ENCODE measurements at regions not wholly inside any gene's neighbourhood (a gene's known extent, or its start where the extent isn't known, plus 50 kb on each side); places are given as distances from the start of the nearest gene placed in this dataset.

DNA sequence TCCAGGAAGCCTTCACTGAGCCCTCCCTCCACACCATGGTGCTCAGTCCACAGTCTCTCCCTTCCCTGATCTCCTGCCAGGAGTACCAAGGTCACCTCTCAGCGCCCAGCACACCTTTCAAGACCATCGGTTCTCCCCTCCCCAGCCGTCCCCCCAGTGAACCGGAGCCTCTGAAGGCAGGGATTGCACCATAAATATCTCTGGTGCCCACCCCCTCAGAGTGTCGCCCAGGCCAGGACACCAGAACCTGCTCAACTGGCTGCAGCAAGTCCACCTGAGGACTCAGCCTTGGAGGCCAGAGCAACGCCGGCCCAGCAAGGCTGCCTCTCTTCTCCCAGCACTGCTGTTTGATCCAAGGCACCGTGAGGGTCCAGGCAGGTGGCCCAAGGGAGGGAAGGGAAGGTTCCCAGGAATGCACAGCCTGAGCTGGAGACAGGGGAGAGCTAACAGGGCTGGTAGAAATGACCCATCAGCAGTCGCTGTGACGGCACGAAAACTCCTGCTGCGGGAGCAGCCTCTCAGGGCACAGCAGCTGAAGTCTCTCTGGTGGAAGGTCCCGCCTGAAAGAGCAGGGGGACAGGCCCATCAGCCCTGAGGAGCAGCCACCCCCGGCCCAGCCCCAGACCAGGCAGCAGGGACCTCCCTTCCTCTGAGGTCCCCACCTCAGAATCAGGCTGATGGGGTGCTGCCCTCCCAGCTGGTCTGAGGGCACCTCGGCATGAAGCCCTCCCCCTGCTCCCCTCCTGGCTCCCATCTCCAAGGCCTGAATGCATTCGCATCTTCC, 80.3 kb downstream of the BUD13 start:
- Histone ChIP-seq H3K36me3 (ENCODE audit: insufficient read depth, low read length) (no peaks in the 10 kb centered on the region), H3K9me3 (ENCODE audit: low read length) (no peaks in the 10 kb centered on the region), H3K9me2 (ENCODE audit: low read depth, low read length) (no peaks in the 10 kb centered on the region), H3K79me2 (ENCODE audit: insufficient read depth, low read length) (no peaks in the 10 kb centered on the region), H3K4me3 (ENCODE audit: low read depth, low read length, poor library complexity, severe bottlenecking) (no peak overlapping the region), H3F3A (ENCODE audit: insufficient read depth, low read length) (no peaks in the 10 kb centered on the region), H2AFZ (ENCODE audit: low read length) (no peak overlapping the region), H3K4me2 (ENCODE audit: low read length) (no peak overlapping the region), H3K4me1 (ENCODE audit: insufficient read depth, low read length, severe bottlenecking) (no peaks in the 10 kb centered on the region), H3K27me3 (ENCODE audit: insufficient read depth, low read length) (no peaks in the 10 kb centered on the region), H4K20me1 (ENCODE audit: insufficient read depth, low read length) (no peaks in the 10 kb centered on the region), H3K9ac (ENCODE audit: low read length) (no peak overlapping the region), H3K27ac (ENCODE audit: low read depth, low read length, poor library complexity, severe bottlenecking) (no peak overlapping the region)
- TF ChIP-seq, protein P1, sequence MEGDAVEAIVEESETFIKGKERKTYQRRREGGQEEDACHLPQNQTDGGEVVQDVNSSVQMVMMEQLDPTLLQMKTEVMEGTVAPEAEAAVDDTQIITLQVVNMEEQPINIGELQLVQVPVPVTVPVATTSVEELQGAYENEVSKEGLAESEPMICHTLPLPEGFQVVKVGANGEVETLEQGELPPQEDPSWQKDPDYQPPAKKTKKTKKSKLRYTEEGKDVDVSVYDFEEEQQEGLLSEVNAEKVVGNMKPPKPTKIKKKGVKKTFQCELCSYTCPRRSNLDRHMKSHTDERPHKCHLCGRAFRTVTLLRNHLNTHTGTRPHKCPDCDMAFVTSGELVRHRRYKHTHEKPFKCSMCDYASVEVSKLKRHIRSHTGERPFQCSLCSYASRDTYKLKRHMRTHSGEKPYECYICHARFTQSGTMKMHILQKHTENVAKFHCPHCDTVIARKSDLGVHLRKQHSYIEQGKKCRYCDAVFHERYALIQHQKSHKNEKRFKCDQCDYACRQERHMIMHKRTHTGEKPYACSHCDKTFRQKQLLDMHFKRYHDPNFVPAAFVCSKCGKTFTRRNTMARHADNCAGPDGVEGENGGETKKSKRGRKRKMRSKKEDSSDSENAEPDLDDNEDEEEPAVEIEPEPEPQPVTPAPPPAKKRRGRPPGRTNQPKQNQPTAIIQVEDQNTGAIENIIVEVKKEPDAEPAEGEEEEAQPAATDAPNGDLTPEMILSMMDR (IDR thresholded peaks at IDR 0.05; ENCODE audit: low read length): no peak
- no peak for TF ChIP-seq EZH2 (IDR thresholded peaks at IDR 0.05; ENCODE audit: borderline replicate concordance, low read length)

DNA sequence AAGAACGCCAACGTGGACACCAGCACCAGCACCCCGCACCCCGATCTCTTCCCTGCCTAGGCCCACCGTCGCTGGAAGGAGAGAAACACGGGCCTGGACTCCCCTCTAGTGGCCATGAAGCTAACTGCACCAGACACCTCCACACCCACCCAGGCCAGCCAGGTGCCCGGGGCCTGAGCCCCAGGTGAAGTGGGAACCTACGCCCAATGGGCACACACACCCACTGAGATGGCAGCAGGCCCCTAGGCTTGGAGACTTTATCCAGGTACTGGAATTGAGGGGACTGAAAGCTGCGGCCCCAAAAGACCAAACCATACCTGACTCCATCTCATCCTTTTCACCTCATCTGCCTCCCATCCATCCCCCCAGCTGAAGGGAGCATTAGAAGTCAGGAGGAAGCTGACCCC, 81.0 kb downstream of the BUD13 start:
- no peak for TF ChIP-seq EZH2 (IDR thresholded peaks at IDR 0.05; ENCODE audit: borderline replicate concordance, low read length)
- TF ChIP-seq, protein P1 (IDR thresholded peaks at IDR 0.05; ENCODE audit: low read length): peak; percentile 67
- Histone ChIP-seq H3K4me2 (ENCODE audit: low read length) (no peak overlapping the region), H3K27ac (ENCODE audit: low read depth, low read length, poor library complexity, severe bottlenecking) (no peak overlapping the region), H4K20me1 (ENCODE audit: insufficient read depth, low read length) (no peaks in the 10 kb centered on the region), H3K4me1 (ENCODE audit: insufficient read depth, low read length, severe bottlenecking) (no peaks in the 10 kb centered on the region), H3K27me3 (ENCODE audit: insufficient read depth, low read length) (no peaks in the 10 kb centered on the region), H3K9ac (ENCODE audit: low read length) (no peak overlapping the region), H2AFZ (ENCODE audit: low read length) (no peak overlapping the region), H3K36me3 (ENCODE audit: insufficient read depth, low read length) (no peaks in the 10 kb centered on the region), H3K79me2 (ENCODE audit: insufficient read depth, low read length) (no peaks in the 10 kb centered on the region), H3K9me3 (ENCODE audit: low read length) (no peaks in the 10 kb centered on the region), H3F3A (ENCODE audit: insufficient read depth, low read length) (no peaks in the 10 kb centered on the region), H3K4me3 (ENCODE audit: low read depth, low read length, poor library complexity, severe bottlenecking) (no peak overlapping the region), H3K9me2 (ENCODE audit: low read depth, low read length) (no peaks in the 10 kb centered on the region)

DNA sequence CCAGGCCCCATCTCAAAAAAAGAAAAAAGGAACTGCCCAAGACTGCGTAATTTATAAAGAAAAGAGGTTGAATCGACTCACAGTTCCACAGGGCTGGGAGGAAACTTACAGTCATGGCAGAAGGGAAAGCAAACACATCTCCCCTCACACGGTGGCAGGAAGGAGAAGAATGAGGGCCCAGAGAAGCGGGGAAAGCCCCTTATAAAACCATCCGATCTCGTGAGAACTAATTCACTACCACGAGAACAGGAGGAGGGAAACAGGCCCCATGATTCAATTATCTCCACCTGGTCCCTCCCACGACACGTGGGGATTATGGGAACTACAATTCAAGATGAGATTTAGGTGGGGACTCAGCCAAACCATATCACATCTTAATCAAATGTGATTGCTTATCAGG, 82.2 kb downstream of the BUD13 start:
- H3K27me3 ChIP-seq (ENCODE audit: insufficient read depth, low read length): no peaks in the 10 kb centered on the region
- no peak overlapping the region for H3K27ac ChIP-seq (ENCODE audit: low read depth, low read length, poor library complexity, severe bottlenecking)
- no peaks in the 10 kb centered on the region for H3K9me2 ChIP-seq (ENCODE audit: low read depth, low read length)
- H3K36me3 ChIP-seq (ENCODE audit: insufficient read depth, low read length): no peaks in the 10 kb centered on the region
- TF ChIP-seq, protein P1 (IDR thresholded peaks at IDR 0.05; ENCODE audit: low read length): no peak
- no peak for TF ChIP-seq EZH2 (IDR thresholded peaks at IDR 0.05; ENCODE audit: borderline replicate concordance, low read length)
- no peak overlapping the region for H2AFZ ChIP-seq (ENCODE audit: low read length)
- H3K4me3 ChIP-seq (ENCODE audit: low read depth, low read length, poor library complexity, severe bottlenecking): no peak overlapping the region
- no peak overlapping the region for H3K4me2 ChIP-seq (ENCODE audit: low read length)
- H3K9ac ChIP-seq (ENCODE audit: low read length): no peak overlapping the region
- no peaks in the 10 kb centered on the region for H3K9me3 ChIP-seq (ENCODE audit: low read length)
- no peaks in the 10 kb centered on the region for H4K20me1 ChIP-seq (ENCODE audit: insufficient read depth, low read length)
- H3K79me2 ChIP-seq (ENCODE audit: insufficient read depth, low read length): no peaks in the 10 kb centered on the region
- no peaks in the 10 kb centered on the region for H3F3A ChIP-seq (ENCODE audit: insufficient read depth, low read length)
- no peaks in the 10 kb centered on the region for H3K4me1 ChIP-seq (ENCODE audit: insufficient read depth, low read length, severe bottlenecking)

All from OCI-LY1 (cell line).